GM11168 (cell line): ENCODE measurements at regions not wholly inside any gene's neighbourhood (a gene's known extent, or its start where the extent isn't known, plus 50 kb on each side); places are given as distances from the start of the nearest gene placed in this dataset.

ENCODE experiments used
- in situ Hi-C: fragments of 300-500 bp; cut with MboI; formaldehyde crosslinking; loops from one replicate; pipeline ENCODE4 v1.12.0; 2022; ENCODE audit warnings: low sequenced_read_pairs; ENCODE audit not compliant: unreplicated experiment

GRCh38 chr10:108427146-108427545 is 1262.6 kb upstream of the SORCS1 start:
- in situ Hi-C loops = no loop called here

GRCh38 chr10:108425283-108425964 is 1260.9 kb upstream of the SORCS1 start:
- in situ Hi-C loops = no loop called here

GRCh38 chr10:108424656-108425055 is 1260.2 kb upstream of the SORCS1 start:
- in situ Hi-C loops = no loop called here

- in situ Hi-C loops = no loop called here
Observed at GRCh38 chr10:108422286-108422685, 1257.8 kb upstream of the SORCS1 start.

- in situ Hi-C loops = no loop called here
Observed at GRCh38 chr10:108421266-108421665, 1256.8 kb upstream of the SORCS1 start.

- in situ Hi-C loops = no loop called here
Observed at GRCh38 chr10:108413954-108414353, 1249.4 kb upstream of the SORCS1 start.

- in situ Hi-C loops = no loop called here
Observed at GRCh38 chr10:108412323-108412722, 1247.8 kb upstream of the SORCS1 start.

GRCh38 chr10:108411894-108412293 is 1247.4 kb upstream of the SORCS1 start:
- in situ Hi-C loops = no loop called here

- in situ Hi-C loops = no loop called here
Observed at GRCh38 chr10:108411206-108411605, 1246.7 kb upstream of the SORCS1 start.

GRCh38 chr10:108410236-108410635 is 1245.7 kb upstream of the SORCS1 start:
- in situ Hi-C loops = no loop called here

GRCh38 chr10:108409306-108409705 is 1244.8 kb upstream of the SORCS1 start:
- in situ Hi-C loops = no loop called here

- in situ Hi-C loops = no loop called here
Observed at GRCh38 chr10:108404155-108404554, 1239.6 kb upstream of the SORCS1 start.

GRCh38 chr10:108399465-108399864 is 1235.0 kb upstream of the SORCS1 start:
- in situ Hi-C loops = no loop called here

- in situ Hi-C loops = no loop called here
Observed at GRCh38 chr10:108393089-108393488, 1228.6 kb upstream of the SORCS1 start.

GRCh38 chr10:108392286-108392685 is 1227.8 kb upstream of the SORCS1 start:
- in situ Hi-C loops = no loop called here

- in situ Hi-C loops = no loop called here
Observed at GRCh38 chr10:108388706-108389105, 1224.2 kb upstream of the SORCS1 start.

- in situ Hi-C loops = no loop called here
Observed at GRCh38 chr10:108385963-108386362, 1221.5 kb upstream of the SORCS1 start.

GRCh38 chr10:108384378-108384777 is 1219.9 kb upstream of the SORCS1 start:
- in situ Hi-C loops = no loop called here

- in situ Hi-C loops = no loop called here
Observed at GRCh38 chr10:108378779-108379178, 1214.3 kb upstream of the SORCS1 start.

- in situ Hi-C loops = no loop called here
Observed at GRCh38 chr10:108375691-108376090, 1211.2 kb upstream of the SORCS1 start.

GRCh38 chr10:108374991-108375390 is 1210.5 kb upstream of the SORCS1 start:
- in situ Hi-C loops = no loop called here

- in situ Hi-C loops = no loop called here
Observed at GRCh38 chr10:108365541-108365940, 1201.0 kb upstream of the SORCS1 start.
